Esophagus squamous epithelium (tissue), 4 donors: ENCODE measurements at regions not wholly inside any gene's neighbourhood (a gene's known extent, or its start where the extent isn't known, plus 50 kb on each side); places are given as distances from the start of the nearest gene placed in this dataset.

Experiments used
- POLR2A ChIP-seq, 4 donors: fragments of 450-650 bp; IDR thresholded peaks; one replicate each; pipeline ENCODE4 v1.6.1; 2017; ENCODE audit warnings: antibody characterized with exemption in 4 of 4, mild to moderate bottlenecking in 4 of 4, moderate library complexity in 3 of 4
- TF ChIP-seq, protein P1 (sequence below), 6 experiments: fragments of 450-650 bp in 4 of 6; fragments of 200-600 bp in 2 of 6; sonication (generic) in 2 of 6; IDR thresholded peaks; one replicate each; pipeline ENCODE4 v1.5.1; 2016 to 2019; ENCODE audit warnings: antibody characterized with exemption in 6 of 6, mild to moderate bottlenecking in 4 of 6, moderate library complexity in 4 of 6

GRCh38 chr4:58042176-58042575 lies 932.0 kb upstream of the IGFBP7 start:
- TF ChIP-seq, protein P1, sequence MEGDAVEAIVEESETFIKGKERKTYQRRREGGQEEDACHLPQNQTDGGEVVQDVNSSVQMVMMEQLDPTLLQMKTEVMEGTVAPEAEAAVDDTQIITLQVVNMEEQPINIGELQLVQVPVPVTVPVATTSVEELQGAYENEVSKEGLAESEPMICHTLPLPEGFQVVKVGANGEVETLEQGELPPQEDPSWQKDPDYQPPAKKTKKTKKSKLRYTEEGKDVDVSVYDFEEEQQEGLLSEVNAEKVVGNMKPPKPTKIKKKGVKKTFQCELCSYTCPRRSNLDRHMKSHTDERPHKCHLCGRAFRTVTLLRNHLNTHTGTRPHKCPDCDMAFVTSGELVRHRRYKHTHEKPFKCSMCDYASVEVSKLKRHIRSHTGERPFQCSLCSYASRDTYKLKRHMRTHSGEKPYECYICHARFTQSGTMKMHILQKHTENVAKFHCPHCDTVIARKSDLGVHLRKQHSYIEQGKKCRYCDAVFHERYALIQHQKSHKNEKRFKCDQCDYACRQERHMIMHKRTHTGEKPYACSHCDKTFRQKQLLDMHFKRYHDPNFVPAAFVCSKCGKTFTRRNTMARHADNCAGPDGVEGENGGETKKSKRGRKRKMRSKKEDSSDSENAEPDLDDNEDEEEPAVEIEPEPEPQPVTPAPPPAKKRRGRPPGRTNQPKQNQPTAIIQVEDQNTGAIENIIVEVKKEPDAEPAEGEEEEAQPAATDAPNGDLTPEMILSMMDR (IDR thresholded peaks at IDR 0.05), result no peak
- no peak for TF ChIP-seq POLR2A (IDR thresholded peaks at IDR 0.05)
